Fibroblast of skin of right quadriceps (primary cell): ENCODE measurements at regions not wholly inside any gene's neighbourhood (a gene's known extent, or its start where the extent isn't known, plus 50 kb on each side); places are given as distances from the start of the nearest gene placed in this dataset.
"Not testable (repeated sequence)": the region's sequence is repeated elsewhere in the genome, so short reads cannot be mapped to it uniquely, and the experiment has no call there.

Experiments
- DNase-seq: peaks from one replicate; pipeline ENCODE4 v3.0.0-alpha.2; 2013

GRCh38 chr16:48003206-48003907 is 152.4 kb downstream of the ABCC12 start:
- DNase-seq, result peak; percentile 62

- DNase-seq, result no peak
These were observed 154.4 kb downstream of the ABCC12 start for GRCh38 chr16:48001324-48001895.

- DNase-seq, result no peak
These were observed 155.2 kb downstream of the ABCC12 start for GRCh38 chr16:48000622-48001021.

- DNase-seq, result no peak
These were observed 156.2 kb downstream of the ABCC12 start for GRCh38 chr16:47999595-47999994.

GRCh38 chr16:47995354-47995753 is 160.4 kb downstream of the ABCC12 start:
- DNase-seq, result no peak

- no peak for DNase-seq
These were observed 164.3 kb downstream of the ABCC12 start for GRCh38 chr16:47991491-47991890.

- DNase-seq, result no peak
These were observed 165.1 kb downstream of the ABCC12 start for GRCh38 chr16:47990676-47991075.

GRCh38 chr16:47987136-47987535 is 168.7 kb downstream of the ABCC12 start:
- no peak for DNase-seq

- DNase-seq, result no peak
These were observed 169.8 kb downstream of the ABCC12 start for GRCh38 chr16:47986031-47986430.

GRCh38 chr16:47984669-47985068 is 171.1 kb downstream of the ABCC12 start:
- DNase-seq, result no peak

- no peak for DNase-seq
These were observed 171.7 kb downstream of the ABCC12 start for GRCh38 chr16:47983999-47984580.

- DNase-seq, result no peak
These were observed 175.6 kb downstream of the ABCC12 start for GRCh38 chr16:47980212-47980611.

GRCh38 chr16:47979616-47980182 is 176.1 kb downstream of the ABCC12 start:
- no peak for DNase-seq

GRCh38 chr16:47979164-47979520 is 176.7 kb downstream of the ABCC12 start:
- DNase-seq, result no peak

GRCh38 chr16:47978491-47979163 is 177.2 kb downstream of the ABCC12 start:
- no peak for DNase-seq

- DNase-seq, result no peak
These were observed 178.0 kb downstream of the ABCC12 start for GRCh38 chr16:47977802-47978201.

GRCh38 chr16:47976636-47977210 is 179.1 kb downstream of the ABCC12 start:
- DNase-seq, result no peak

- DNase-seq, result not testable (repeated sequence)
These were observed 180.8 kb downstream of the ABCC12 start for GRCh38 chr16:47974971-47975370.

- DNase-seq, result no peak
These were observed 182.2 kb downstream of the ABCC12 start for GRCh38 chr16:47973552-47973951.

- DNase-seq, result no peak
These were observed 183.4 kb downstream of the ABCC12 start for GRCh38 chr16:47972246-47972985.

GRCh38 chr16:47971225-47971624 is 184.6 kb downstream of the ABCC12 start:
- DNase-seq, result no peak

- DNase-seq, result peak; percentile 41
These were observed 185.4 kb downstream of the ABCC12 start for GRCh38 chr16:47970291-47970931.
